GM12892 (cell line): ENCODE measurements at regions not wholly inside any gene's neighbourhood (a gene's known extent, or its start where the extent isn't known, plus 50 kb on each side); places are given as distances from the start of the nearest gene placed in this dataset.

Experiments
- POLR2A ChIP-seq: IDR thresholded peaks from 2 replicates; pipeline ENCODE4 v1.6.1; 2011; ENCODE audit warnings: low read depth, low read length, control low read depth
- POLR2AphosphoS5 ChIP-seq: IDR thresholded peaks from 2 replicates; pipeline ENCODE4 v1.6.1; 2011; ENCODE audit warnings: low read depth, low read length, control low read depth
- TAF1 ChIP-seq: IDR thresholded peaks from 2 replicates; pipeline ENCODE4 v1.6.1; 2011; ENCODE audit warnings: low read depth, mild to moderate bottlenecking, control low read depth, low read length, borderline replicate concordance

DNA sequence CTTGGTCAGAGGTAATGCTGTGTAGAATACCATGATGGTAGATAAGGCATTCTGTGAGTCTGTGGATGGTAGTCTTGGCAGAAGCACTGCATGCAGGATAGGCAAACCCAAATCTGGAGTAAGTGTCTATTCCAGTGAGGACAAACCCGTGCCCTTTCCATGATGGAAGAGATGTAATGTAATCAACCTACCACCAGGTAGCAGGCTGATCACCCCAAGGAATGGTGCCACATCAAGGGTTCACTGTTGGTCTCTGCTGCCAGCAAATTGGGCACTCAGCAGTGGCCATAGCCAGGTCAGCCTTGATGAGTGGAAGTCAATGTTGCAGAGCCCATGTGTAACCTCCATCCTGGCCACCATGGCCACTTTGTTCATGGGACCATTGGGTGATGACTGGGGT lies 155.0 kb downstream of the RAP2A start:
- no peak for TF ChIP-seq TAF1
- TF ChIP-seq POLR2AphosphoS5 = no peak
- no peak for TF ChIP-seq POLR2A
